NCI-H460 (cell line): ENCODE measurements at regions not wholly inside any gene's neighbourhood (a gene's known extent, or its start where the extent isn't known, plus 50 kb on each side); places are given as distances from the start of the nearest gene placed in this dataset.

Experiments used
- DNase-seq: peaks from one replicate; pipeline ENCODE4 v3.0.0-alpha.2; 2016; ENCODE audit warnings: low read depth; ENCODE audit errors: extremely low read depth

DNA sequence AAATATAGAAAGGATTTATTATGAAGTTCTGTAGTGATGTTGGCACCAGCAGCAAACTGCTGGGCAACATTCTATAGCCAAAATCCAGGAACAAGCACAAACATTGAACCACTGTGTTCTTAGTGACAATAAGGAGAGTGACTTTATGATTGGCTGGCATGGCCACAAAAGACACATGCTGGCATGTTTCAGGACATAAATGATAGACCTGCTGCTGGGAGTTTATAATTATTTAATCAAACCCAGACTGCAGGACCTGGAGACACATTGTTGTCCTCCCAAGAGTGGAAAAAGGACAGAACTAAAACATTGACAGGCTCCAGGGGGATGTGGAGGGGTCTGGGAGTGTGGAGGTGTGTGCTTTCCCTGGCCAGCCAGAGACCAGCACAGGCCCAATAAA lies 255.3 kb upstream of the LRTM1 start:
- no peak for DNase-seq

DNA sequence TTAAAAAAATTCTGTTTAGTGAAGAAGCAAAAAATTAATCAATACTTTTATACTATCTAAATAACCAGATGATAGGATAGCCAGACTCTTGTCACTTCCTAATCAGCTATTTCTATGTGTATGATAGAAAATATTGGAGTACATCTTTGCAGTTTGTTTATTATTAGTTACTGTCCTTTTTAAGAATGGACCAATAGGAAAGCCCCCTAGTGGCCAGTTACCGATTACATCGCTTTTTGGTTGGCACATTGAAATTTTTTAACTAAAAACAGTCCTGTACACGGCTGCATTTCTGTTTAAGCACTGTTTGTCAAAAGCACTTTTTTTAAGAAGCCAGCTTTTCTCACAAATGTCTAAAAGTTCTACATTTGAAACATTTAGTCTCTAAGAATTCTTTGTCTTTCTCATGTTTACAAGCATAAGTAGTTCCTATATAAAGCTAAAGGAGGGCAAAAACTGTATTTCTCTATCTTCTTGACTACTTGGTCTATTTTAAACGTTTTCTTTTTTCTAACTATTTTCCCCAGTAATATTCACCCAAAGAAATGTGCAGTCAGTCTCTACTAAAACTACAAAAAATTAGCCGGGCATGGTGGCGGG lies 253.2 kb upstream of the LRTM1 start:
- peak; percentile 30 for DNase-seq

DNA sequence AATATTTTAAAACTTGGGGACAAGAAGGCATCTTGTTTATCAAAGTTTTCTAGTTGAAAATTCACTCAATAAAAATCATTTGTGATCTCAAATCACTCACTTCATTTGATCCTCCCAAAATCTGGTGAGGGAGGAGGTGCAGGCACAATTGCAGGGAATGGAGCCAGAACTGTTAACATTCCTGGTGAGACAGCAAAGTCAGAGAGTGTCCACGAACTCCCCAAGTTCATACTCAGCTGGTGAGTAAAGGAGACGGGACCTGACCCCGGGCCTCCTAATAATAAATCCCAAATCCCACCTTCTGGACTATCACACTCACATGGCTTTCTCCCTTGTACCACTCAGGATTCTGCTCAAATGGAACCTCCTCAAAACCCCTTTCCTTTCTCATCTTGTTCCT lies 252.3 kb upstream of the LRTM1 start:
- DNase-seq, result no peak

DNA sequence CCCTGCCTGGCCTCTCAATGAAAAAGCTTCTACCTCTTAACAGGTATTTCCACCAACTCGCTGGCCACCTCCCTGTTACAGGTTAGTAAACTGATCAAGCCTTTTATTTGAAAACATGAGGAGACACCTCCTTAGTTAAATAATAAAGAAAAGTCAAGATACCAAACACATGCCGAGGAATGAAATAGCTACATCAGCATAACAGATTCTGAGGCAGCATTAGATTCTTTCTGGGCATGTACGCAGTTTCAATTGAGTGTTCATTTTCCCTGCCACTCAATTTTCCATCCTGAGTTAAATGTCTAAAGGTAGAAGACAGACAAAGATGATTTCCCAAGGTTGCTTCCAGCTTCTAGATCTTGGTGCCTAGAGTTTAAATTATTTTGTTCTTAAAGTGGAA lies 250.5 kb upstream of the LRTM1 start:
- no peak for DNase-seq

DNA sequence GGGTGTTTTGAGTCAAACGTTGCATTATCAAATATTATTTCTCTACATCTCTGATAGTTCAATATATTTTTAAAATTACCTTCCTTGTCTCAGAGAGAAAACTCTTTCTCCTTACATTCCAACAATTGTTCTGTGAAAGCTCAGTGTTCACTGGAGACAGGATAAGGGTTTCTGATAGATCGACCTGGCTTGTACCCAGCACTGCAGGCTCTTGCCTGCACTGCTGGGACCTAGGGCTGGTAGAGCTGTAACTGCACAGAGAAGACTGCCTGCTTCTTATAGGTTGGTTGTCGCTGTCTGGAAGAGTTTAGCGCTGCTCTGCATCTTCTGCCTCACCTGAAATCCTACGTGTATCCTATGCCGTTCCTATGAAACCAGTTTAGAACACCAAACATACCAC lies 249.9 kb upstream of the LRTM1 start:
- no peak for DNase-seq

DNA sequence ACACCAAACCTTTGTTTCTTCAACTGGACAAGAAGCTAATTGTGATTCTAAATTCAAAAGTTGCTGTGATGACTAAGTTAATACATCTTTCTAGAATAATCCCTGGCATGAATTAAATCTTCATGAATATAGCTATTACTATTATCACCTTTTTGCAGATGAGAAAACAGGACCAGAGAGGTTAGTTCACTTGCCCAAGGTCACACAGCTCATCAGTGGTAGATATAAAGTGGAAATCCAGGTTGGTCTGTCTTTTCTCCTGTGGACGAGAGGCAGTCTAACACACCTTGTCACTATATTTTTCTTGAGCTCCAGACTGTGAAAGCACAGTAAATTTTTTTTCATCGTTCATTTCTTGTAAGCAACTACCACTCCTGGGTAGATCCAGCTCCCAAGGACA lies 247.6 kb upstream of the LRTM1 start:
- DNase-seq, result no peak

DNA sequence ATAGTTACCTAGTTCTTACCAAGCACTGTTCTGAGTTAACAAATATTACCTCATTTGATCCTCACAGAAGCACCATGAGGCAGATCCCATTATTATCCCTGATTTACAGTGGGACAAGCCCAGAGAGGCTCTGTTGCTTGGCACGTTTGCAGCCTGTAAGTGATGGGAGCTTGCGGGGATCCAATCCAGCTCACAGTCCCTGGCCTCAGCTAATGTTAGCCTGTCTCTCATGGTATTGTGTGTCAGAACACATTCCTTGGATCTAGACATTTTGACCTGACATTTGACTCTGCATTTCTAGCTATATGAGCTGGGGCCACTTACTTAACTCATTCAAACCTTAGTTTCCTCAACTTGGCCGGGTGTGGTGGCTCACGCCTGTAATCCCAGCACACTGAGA lies 246.9 kb upstream of the LRTM1 start:
- no peak for DNase-seq

DNA sequence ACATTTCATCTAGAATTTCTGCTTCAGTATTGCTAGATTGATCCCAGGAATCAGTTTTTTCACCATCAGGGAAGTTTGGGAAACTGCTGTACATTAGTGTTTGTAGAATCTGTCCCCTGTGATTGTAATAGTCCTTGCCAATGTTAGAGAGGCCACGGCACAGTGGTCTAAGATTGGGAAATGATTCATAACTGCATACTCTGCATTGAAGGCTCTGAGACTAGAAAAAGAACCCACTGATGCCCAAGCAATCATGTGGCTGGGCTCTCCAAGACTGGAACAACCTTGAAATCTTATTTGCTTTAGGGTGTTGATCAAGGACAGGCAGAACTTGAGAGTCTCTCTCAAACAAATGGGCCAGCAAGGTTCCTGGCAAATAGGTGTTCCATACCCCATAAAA lies 245.6 kb upstream of the LRTM1 start:
- DNase-seq, result no peak

DNA sequence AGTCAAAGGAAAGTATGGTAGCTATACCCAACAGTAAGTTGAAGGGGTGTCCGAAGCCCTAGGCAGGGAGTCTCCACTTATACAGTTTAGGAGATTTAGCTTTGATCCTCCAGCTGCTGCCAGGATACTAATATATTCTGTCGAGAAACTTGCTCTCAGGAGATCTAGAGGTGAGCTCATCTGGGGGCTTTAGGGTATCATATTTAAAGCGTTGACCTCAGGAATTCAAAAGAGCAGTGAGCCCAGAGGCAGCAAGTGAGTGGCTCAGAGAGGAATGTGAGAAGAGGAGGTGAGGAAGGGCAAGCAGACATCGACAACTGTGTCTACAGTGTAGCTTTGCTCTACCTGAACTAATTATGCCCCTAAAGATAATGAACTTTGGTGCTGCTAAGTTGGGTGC lies 245.1 kb upstream of the LRTM1 start:
- no peak for DNase-seq

DNA sequence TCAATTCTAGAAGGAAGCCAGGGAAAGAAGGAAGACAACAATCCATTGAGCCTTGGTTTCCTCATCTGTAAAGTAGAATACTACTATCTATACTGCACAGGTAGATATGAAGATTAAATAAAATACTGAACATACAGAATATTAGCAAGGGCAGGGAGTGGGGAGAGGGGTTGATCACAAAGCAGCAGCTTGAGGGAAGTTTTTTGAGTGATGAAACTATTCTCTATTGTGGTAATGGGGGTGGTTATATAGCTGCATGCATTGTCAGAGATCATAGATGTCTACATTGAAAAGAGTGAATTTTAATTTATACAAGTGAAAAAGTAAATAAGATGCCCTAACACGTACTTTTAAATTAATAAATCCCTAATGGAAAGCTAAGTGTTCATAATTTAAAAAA lies 242.6 kb upstream of the LRTM1 start:
- no peak for DNase-seq

DNA sequence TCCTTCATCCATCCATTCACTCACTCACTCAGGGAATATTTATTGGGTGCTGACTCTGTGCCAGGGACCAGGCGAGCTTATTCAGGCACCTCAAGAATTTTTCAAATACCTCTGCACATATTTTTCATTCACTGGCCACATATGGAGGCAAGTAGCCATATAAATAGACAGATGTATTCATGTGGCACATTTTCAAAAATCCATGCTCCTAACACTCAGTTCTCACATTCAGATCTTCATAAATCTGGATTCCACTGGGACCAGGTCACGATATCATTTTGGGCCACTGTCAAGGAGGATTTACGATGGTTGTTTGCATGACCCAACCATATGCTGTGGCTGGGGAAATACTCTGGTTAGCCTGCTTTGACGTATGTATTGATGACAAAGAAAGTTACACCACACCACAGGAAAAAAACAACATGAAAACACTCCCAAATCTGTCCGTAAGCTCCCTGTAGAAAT lies 241.8 kb upstream of the LRTM1 start:
- DNase-seq, result no peak

DNA sequence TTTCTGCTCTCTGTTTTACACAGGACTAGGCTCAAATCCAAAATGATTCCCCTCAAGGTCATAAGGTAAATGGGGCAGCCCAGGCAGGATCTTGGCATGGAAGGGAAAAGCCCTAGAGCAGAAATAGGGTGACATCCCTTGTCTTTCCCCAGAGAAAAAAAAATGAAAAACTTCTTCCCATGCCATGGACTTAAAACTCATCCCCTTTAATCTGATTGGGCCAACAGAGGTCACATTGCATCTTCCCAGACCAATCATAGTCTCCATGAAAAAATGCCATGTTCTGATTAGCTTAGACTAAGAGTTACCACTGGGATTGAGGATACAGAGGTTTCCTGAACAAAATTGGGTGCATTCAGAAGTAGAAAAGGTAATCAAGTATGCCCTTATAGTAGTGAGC lies 241.3 kb upstream of the LRTM1 start:
- DNase-seq, result no peak

DNA sequence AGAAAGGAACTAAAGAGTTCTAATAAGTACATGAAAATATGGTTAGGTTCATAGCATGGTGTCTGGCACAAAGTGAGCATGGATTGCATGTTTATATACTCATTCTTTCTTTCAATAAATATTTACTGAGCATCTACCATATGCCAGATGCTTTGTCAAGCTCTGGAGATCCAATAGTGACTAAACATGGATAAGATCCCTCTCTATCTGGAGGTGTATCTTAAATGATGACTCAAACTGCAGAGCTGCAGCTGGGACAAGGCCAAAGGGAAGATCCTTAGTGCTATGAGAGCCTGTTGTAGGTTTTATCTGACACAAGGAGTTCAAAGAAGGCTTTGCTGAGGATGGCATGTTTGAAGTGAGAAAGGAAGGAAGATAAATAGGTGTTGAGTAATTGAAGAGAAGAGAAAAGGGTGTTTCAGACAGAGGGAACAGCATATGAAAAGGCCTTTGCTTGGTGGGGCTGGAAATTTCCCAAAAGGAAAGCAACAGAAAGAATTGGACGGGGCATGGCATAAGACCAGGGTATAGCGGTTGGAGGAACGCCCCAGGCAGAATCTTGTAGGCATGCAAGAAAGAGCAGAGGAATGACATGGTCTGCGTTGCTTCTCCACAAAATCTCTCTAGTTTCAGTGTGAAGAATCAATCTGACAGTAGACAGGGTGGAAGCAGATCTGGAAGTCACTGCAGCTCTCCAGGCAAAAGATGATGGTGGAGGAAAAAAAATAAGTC lies 239.9 kb upstream of the LRTM1 start:
- DNase-seq, result no peak

DNA sequence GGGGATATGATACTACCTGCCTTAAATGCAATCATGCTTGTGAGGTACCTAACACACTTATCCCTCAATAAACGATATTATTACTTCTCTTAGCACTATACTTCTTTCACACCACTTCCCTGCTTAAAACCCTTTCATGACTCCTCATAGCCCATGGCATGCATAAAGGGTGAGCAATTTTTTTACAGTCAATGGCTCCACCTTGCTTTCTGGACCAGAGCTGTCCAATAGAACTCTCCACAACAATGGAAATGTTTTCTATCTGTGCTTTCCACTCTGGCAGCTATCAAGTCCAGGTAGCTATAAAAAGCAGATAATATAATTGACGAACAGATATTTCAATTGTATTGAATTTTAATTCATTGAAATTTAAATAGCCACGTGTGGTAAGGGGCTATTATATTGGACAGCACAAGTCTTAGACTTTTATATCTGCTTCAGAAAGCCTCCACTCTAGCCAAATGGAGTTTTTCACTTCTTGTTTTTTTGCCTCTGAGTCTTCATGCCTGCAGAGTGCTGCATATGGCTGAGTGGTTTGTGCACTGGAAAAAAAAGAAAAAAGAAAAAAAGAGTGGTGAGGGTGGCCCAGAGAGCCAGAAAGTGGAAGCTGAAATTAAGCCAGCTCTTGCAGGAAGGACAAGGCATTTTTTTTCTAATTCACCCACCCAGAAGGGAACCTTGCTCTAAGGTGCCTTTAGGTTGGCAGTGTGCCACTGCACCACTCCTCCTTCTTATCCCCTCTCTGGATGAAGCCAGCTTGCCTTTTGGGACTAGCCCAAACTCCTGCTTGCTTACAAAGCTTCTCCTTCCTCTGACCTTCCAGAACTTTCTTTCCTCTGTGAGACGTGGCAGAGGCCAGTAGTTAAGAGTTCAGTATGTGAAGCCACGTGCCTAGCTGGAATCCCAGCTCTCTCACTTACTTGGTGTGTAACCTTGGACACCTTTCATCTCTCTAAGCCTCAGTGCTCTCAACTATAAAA lies 239.0 kb upstream of the LRTM1 start:
- DNase-seq, result no peak

DNA sequence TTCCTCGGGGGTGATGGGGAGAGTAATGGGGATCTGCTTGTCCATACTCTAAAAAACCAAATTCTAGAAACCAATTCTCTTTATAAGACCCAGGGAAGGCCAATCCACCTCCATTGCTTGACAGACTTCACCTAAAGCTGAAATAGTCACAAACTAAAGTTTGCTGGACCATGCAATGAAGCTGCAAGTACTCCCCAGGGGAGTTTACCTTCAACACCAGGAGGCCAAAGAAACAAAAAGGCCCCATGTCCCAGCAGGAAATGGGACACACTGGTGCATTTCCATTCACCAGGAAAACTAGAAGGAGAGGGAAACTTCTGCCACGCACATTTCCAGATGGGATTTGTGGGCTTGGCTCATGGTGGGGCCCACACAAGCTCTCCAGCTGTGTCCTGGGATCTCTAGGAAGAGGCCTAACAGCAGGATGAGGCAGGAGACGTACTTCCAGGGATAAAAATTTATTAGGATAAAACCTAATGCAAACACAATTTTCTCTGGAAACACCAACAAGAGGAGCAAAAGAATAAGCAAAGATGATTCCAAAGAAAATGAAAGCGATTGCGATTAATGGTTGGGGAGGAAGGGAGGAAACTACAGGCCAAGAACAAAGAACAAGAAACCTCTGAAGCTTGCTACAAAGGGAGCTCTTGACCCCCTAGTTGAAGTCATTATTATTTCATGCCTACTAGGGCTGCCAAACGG lies 238.0 kb upstream of the LRTM1 start:
- no peak for DNase-seq

DNA sequence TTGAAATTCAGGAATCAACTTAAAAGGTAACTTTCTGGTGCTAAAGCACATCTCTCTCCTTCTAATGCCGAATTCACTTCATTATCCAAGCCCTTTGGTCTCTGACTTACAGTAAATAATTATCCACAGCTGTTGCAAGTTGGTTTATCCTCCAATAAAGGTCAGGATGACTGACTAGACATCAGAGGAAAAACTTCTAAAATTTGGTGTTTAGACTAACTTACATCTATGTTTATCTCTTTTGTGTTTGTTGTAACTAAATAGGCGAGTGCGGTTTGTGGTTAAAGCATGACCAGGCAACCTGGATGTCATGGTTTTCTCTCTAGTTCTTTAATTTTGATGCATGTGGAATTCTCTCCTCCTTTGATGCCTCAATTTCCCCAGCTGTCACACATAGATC lies 237.4 kb upstream of the LRTM1 start:
- no peak for DNase-seq

DNA sequence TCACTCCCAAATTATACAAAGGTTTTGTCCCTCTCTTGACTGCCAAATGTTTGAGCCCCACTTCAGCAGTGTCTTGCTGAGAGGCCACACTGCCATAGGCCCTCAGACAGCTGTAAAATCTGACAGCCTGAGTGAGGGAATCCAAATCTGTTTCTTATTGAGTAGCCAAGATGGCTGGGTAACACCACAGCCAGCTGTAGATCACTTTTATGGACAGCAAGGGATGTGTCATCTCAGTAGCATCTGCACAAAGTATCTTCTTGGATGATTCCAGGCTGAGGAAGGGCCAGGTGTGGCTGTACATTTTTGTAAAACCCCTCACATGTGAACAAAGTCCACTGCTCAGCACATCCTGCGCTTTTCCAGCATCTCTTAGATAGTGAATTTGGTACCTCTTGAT lies 237.0 kb upstream of the LRTM1 start:
- DNase-seq, result no peak

DNA sequence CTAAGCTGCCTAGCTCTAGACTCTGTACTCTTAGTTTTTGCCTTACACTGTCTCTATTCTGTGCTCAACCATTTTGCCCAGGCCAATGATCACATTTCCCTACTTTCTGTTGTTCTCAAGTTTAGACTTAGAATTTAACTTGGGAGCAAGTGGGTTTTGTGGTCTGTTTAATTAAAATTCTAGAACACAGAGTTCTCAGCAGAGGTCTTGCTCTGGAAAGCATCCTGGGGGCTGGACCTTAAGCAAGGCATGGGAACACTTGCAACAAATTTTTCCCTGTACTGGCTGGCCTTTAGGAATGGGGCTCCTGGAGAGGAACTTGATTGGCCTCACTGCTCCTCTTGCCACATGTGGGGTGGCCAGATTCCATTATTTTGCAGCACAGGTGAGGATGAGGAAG lies 236.3 kb upstream of the LRTM1 start:
- no peak for DNase-seq

DNA sequence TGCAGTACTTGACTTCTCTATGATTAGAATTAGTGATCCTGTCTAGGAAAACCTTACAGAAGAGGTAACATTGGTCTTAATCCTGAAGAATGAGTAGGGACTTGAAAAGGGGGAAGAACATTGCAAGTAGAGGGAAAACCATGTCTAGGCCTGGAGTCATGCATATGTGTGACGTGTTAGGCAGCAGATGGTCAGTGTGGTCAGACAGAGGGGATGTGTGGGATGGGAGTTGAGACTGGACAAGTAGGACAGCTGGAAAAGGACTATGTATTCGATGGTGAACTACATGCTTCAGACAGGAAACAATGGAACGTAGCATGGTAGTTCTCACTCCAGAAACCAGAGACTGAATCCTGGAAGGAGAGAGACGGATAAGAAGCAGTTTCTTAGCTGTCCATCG lies 235.6 kb upstream of the LRTM1 start:
- no peak for DNase-seq

DNA sequence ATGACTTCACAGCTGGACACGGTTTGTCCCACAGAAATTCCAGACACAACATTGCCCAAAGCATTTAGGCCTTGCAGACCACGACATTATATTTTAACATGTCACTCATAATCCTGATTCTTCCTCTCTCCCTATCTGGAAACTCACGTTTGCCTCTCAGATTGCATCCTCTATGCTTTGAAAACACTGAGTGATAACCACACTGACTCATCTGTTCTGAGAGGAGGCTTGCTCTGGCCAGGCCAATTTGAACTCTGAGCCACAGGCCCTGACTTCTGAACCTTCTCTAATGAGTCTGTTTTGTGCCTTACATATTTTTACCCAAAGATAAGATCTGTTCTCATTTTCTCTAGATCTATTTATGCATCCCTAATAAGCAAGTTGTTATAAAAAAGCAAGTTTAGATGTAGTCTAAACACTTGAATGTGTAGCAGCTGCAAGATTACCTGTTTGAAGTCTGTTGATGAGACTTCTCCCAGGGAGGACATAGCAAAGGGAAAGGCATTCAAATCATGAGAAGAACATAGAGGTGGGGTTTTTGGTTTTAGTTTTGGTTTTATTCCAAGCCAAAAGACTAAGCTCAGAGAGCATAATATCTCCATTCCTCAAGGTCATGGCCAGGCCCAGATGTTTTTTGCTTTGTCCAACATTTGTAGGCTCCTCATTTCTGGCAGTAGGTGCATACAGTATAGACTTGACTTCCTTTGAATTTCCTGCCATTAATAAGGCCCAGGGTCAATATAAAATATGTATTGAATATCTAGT lies 234.4 kb upstream of the LRTM1 start:
- DNase-seq, result no peak
